Effector CD4-positive, alpha-beta T cell (primary cell): ENCODE measurements at regions not wholly inside any gene's neighbourhood (a gene's known extent, or its start where the extent isn't known, plus 50 kb on each side); places are given as distances from the start of the nearest gene placed in this dataset.
A peak's percentile ranks its signal among the peaks of the same experiment; 100 is the strongest.
"Not testable (repeated sequence)": the region's sequence is repeated elsewhere in the genome, so short reads cannot be mapped to it uniquely, and the experiment has no call there.

Experiments used
- DNase-seq: peaks from one replicate; pipeline ENCODE4 v3.0.0-alpha.2; 2020

- DNase-seq: no peak
These were observed 85.4 kb upstream of the RALY start for GRCh38 chr20:33908336-33908735.

DNA sequence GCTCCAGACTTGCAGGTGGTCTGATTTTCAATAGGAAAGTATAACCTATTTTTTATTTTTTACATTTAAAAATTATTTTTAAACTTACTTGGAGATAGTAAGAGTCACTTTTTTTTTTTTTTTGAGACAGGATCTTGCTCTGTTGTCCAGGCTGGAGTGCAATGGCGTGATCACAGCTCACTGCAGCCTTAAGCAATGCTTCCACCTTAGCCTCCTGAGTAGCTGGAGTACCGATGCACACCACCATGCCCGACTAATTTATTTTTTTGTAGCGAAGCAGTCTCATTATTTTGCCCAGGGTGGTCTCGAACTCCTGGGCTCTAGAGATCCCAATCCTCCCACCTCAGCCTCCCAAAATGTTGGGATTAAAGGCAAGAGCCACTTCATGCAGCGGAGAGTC lies 84.8 kb upstream of the RALY start:
- DNase-seq: no peak

DNA sequence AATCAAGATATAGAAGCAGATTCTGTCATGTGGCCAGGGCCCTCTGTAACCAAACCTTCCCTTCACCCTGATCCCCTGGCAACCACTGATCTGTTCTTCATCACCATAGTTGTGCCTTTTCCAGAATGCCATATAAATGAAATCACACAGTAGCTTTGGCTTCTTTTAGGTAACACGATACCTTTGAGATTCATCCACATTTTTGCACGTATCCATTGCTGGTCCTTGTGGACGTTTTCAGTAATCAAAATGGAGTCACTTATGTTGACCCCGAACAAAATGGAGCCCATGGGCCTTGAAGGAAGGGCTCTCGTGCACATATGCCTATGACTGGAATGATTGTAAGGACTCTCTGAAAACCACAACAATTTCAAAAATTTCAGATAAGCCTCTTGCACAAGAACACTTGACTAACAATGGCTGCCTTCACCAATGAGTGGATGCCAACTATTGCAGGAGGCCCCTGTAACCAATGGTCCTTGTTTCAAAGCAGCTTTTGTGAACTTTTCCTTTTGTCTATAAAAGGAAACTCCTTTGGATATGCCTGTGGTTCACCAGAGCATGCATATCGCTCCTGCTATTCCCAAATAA lies 84.3 kb upstream of the RALY start:
- no peak for DNase-seq

- no peak for DNase-seq
These were observed 83.7 kb upstream of the RALY start for GRCh38 chr20:33910056-33910455.

DNA sequence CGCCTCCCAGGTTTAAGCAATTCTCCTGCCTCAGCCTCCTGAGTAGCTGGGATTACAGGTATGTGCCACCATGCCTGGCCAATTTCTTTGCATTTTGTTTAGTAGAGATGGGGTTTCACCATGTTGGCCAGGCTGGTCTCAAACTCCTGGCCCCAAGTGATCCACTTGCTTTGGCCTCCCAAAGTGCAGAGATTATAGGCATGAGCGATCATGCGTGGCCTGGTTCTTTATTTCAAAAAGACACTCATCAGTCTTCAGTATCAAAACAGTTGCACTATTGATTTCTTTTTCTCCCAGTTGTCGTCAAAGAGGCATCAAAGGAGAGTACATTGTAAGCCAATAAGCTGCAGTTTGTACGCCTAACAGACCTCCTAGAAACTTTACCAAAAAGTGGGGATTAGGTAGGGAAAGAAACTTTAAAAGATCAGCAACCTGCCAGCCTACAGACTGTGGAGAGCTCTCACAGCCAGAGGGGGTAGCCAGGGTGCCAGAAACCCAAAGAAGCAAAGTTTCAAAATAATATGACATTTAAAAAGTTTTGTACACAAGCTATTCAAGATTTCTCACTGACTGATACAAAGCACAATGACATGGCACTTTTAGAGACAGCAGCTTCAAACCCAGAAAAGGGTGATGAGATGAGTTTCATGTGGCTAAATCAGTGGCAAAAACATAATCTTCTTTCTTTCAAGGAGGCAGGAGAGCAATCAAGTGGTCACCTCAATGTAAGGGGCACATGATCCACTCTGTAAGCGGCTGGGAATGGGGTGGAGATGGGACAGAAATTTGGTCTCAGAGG lies 83.0 kb upstream of the RALY start:
- DNase-seq: no peak

- no peak for DNase-seq
These were observed 78.8 kb upstream of the RALY start for GRCh38 chr20:33914919-33915318.

GRCh38 chr20:33915726-33916331 lies 77.9 kb upstream of the RALY start:
- peak; percentile 46 for DNase-seq

DNA sequence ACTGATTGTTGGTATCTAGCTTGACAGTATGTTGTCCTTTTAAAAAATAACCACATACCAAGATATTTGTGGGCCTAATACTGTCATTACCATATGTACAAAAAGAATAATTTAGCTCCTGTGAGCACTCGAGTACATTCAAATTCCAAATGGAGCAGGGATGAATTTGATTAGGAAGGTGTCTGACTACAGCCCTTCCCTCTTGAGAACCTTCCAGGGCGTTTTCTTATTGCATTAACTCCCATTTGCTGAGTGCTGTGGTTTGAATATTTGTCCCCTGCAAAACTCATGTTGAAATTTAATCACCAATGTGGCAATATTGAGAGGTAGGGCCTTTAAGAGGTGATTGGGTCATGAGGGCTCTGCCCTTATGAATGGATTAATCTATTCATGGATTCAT lies 76.9 kb upstream of the RALY start:
- DNase-seq: no peak

DNA sequence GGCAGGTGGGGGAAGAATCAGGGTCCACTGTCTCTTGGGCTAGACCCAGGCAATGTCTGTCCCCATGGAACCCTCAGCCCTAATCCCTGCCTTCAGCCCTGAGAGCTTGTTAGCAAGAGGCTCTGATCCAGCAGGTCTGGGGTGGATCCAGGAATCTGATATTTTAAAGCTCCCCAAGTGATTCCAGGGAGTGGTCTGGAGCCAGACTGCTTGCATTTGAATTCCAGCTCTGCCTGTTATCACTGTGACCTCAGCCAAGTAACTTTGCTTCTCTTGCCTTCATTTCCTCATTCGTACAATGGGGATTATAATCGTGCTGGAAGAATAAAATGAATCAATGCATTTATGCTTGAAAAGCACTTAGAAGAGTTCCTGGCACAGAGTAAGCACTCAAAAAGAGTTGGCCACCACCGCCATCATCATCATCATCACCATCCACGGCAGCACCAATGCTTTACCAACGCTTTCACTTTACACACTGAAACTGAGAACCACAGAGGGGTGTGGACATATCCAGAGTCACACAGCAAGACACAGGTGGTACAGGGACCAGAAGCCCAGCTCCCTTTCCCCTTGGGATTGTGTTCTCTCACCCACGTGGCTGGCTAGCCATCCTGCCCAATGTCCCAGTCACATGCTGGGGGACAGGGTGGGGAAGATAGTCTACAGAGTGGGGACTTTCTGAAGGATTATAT lies 75.7 kb upstream of the RALY start:
- DNase-seq: no peak

DNA sequence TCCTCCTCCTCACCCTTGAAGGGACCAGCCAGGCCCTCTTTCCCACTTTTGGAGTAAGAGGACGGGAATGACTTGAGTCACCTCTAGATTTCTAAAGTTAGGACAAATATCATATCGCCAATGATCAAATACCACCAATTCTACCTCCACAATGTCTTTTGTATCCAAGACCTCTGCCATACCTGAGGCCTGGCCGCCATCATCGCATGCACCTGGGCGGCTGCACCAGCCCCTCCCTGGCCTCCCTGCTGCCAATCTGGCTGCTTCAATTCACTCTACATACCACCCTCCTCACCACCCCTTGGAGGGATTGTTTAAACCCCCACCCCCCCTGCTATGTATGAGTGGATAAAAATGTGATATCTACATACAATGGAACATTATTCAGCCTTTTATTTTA lies 75.0 kb upstream of the RALY start:
- no peak for DNase-seq

DNA sequence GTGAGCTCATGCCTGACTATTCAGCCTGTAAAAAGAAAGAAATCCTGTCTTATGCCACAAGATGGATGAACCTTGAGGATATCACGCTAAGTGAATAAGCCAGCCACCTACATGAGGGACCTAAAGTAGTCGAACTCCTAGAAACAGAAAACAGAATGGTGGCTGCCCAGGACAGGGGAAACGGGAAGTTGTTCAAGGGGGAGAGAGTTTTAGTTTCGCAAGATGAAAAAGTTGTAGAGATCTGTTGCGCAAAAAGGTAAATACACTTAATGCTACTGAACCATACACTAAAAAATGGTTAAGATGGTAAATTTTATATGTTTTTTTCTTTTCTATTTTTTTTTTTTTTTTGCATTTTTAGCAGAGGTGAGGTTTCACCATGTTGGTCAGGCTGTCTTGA lies 74.1 kb upstream of the RALY start:
- no peak for DNase-seq

- no peak for DNase-seq
These were observed 71.5 kb upstream of the RALY start for GRCh38 chr20:33922224-33922623.

- no peak for DNase-seq
These were observed 70.0 kb upstream of the RALY start for GRCh38 chr20:33923740-33924139.

DNA sequence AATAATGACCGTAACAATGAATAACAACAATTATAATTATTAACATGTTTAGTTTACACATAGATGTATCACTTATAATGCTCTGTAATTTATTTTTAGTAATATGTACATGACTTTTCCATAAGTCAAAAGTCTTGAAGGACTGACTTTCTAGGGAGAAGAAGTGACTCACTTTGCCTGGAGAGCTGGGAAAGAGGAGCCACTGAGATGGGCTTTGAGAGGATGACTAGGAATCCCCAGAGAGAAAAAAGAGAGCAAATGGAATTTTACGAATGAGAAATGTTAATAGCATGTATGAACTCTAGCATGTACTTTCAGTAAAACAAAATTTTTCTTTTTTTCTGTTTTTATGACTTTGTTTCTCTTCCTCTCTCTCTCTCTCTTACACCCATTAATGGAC lies 67.8 kb upstream of the RALY start:
- no peak for DNase-seq

GRCh38 chr20:33926425-33926824 lies 67.3 kb upstream of the RALY start:
- no peak for DNase-seq

DNA sequence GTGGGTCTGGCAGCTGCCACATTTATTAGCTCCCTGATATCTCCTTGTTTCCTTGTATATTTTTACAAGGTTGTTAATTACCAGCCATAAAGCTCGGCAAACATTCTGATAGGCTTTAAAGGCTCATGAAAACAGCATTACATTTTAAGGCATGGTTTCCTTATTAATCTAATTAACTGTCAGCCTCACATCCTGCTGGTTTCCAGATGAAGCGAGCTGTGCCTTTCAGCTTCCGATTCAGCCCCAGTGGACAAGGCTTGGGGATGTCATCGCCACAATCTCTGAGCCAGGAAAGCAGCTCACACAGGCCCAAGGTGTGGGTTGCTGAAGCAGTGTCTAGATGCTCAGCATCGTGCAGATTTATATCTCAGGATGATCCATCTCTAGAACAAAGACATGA lies 66.0 kb upstream of the RALY start:
- no peak for DNase-seq

GRCh38 chr20:33929917-33930316 lies 63.8 kb upstream of the RALY start:
- no peak for DNase-seq

DNA sequence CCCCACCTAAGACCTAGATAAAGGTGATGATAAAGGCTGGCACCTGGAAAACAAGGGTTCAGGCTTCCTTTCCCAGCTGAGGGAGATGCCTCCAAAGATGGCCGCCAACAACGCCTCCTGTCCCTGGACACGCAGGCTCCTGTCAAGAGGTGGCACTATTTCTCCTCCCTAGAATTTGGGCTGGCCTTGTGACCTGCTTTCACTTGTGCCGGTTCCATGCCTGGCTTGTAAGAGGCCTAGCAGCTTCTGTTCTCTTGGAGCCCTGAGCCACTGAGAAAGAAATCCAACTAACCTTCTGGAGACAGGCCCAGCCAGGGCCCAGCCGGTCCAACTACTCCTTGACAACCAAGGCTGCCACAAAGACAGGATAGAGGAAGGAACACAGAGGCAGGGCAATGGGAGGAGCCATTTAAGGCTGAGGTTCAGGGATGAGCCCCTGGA lies 60.2 kb upstream of the RALY start:
- DNase-seq: peak; percentile 20

DNA sequence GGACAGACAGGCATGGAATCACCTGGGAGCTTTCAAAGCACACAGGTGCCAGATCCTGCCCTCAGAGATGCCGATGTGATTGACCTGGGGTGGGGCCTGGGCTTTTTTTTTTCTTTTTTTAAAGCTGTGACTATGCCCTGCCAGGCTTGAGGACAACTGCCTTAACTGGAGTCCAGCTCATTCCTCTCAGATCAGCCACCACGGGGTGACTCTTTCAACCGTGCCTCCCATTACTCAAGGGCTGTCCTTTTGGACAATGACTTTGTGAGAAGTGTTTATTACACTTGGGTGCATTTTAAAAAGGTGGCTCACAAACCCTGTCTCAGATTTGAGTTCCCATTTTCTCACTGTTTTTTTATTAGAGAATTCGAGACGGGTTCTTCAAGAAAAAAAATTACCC lies 57.1 kb upstream of the RALY start:
- DNase-seq: no peak

GRCh38 chr20:33939031-33939430 lies 54.7 kb upstream of the RALY start:
- not testable (repeated sequence) for DNase-seq

DNA sequence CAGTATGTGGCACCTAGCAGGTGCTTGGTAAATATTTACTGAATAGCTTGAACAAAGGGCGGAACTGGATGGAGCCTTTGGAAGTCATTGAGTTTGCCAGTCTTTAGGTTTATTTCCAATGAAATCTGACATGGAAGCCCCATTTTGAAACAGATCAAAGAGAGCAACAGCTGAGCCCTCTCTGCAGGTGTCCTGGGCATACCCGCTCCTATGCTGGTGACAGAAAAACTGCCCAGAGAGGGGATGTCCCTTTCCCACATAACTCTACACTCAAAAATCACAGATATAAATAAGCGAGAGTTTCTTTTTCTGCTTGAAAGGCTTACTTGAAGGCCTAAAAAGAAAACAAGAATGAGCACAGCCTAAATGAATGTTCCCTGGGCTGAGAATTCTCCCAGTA lies 53.0 kb upstream of the RALY start:
- DNase-seq: no peak
